ENCODE measurements at regions not wholly inside any gene's neighbourhood (a gene's known extent, or its start where the extent isn't known, plus 50 kb on each side); places are given as distances from the start of the nearest gene placed in this dataset.

DNA sequence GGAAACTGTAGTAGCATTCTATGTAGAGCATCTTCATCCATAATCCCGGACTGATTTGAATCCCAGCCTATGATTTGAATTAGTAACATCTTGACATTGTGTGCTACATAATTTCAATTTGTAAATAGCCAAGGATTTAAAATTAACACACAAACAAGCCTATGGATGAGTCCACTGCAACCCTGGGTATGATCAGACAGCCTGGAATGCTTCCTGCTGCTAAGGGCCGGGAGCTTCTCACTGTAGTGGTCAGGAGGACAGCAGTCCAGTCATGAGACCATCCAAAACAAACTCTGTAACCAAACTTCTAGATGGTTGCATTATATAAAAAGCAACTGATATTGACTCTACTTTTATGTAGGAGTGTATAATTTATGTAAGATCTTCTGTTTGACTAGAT is 539.3 kb downstream of the MTRR start:
- in situ Hi-C loops (cut with MboI; ENCODE audit: low sequenced_read_pairs, unreplicated experiment), result no loop called here
- TF ChIP-seq CTCF (IDR thresholded peaks at IDR 0.05; ENCODE audit: borderline replicate concordance, control extremely low read depth, extremely low read depth, insufficient read depth, missing control alignments), result no peak
- DNase-seq (ENCODE audit: low spot score), result no peak

DNA sequence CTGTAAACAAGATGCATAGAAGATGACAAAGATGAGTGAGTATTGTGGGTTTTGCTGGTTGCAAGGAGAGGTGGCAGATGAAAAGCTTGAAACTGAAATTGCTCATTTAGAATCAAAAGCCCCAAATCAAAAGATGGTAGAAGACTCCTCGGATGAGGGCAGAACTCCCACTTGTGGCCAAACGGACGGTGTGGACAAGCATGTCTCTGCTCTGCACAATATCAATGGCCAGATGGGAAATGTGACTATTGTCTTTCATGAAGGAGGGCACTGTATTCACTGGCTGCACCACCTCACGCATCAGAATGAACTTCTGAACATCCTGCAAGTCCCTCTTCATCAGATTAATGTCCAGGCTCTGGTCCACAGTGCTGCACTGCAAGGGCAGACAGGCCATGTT is 541.7 kb downstream of the MTRR start:
- DNase-seq (ENCODE audit: low spot score), result no peak
- TF ChIP-seq CTCF (IDR thresholded peaks at IDR 0.05; ENCODE audit: borderline replicate concordance, control extremely low read depth, extremely low read depth, insufficient read depth, missing control alignments), result no peak
- in situ Hi-C loops (cut with MboI; ENCODE audit: low sequenced_read_pairs, unreplicated experiment), result no loop called here

GRCh38 chr5:8413975-8414374 is 545.0 kb downstream of the MTRR start:
- no peak for DNase-seq (ENCODE audit: low spot score)
- TF ChIP-seq CTCF (IDR thresholded peaks at IDR 0.05; ENCODE audit: borderline replicate concordance, control extremely low read depth, extremely low read depth, insufficient read depth, missing control alignments), result no peak
- in situ Hi-C loops (cut with MboI; ENCODE audit: low sequenced_read_pairs, unreplicated experiment), result no loop called here

GRCh38 chr5:8417316-8418048 is 548.5 kb downstream of the MTRR start:
- in situ Hi-C loops (cut with MboI; ENCODE audit: low sequenced_read_pairs, unreplicated experiment), result no loop called here

GRCh38 chr5:8418049-8418426 is 549.1 kb downstream of the MTRR start:
- in situ Hi-C loops (cut with MboI; ENCODE audit: low sequenced_read_pairs, unreplicated experiment), result no loop called here
- TF ChIP-seq CTCF (IDR thresholded peaks at IDR 0.05; ENCODE audit: borderline replicate concordance, control extremely low read depth, extremely low read depth, insufficient read depth, missing control alignments), result no peak
- DNase-seq (ENCODE audit: low spot score), result no peak

More at GRCh38 chr5:8417316-8418048, 548.5 kb downstream of the MTRR start:
- DNase-seq (ENCODE audit: low spot score), result no peak
- TF ChIP-seq CTCF (IDR thresholded peaks at IDR 0.05; ENCODE audit: borderline replicate concordance, control extremely low read depth, extremely low read depth, insufficient read depth, missing control alignments), result no peak

DNA sequence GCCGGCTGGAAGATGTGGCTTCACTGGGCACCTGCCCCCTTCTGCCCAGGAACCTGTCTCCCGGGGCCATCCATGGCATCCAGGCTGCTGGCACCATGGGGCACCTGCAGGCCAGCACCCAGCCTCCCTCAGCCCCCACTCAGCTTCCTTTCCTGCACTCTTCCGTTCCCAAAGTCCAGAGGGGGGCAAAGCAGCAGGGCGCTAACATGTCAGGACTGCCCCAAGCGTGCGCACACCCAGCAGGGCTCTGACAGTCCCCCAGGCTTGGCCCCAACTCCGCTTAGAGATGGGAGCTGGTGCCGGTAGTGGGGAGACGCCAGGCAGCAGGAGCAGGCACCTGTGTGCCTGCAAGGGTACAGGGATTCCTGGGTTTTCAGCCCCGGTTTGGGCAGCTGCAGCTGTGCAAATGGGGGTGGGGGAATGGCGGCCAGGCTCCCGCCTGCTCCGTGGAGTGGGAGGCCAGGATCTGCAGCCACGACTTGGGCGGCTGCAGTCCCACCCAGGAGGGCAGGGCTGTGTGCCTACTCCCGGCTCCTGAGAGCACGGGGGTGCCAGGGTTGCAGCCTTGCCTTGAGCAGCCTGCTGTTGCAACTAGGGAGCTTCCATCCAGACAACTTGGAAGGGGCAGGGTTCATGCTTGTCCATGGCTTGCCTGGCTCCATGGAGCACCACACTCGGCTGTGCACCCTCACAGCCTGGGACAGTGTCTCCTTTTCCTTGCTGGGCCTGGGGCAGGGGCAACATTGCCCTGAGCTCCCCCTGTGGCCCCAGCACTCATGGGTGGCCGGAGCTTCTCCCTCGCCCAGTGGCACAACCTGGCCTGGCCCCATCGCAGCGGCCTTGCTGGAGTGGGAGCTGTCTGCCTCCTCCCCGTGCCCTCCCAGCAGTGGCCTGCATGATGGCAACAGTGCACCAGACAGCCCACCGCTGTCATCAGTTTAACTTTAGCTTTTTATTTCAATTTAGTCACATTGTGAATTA is 561.1 kb downstream of the MTRR start:
- no peak for DNase-seq (ENCODE audit: low spot score)
- TF ChIP-seq CTCF (IDR thresholded peaks at IDR 0.05; ENCODE audit: borderline replicate concordance, control extremely low read depth, extremely low read depth, insufficient read depth, missing control alignments), result no peak
- in situ Hi-C loops (cut with MboI; ENCODE audit: low sequenced_read_pairs, unreplicated experiment), result no loop called here
